Right cardiac atrium (tissue), 5 donors: ENCODE measurements at regions not wholly inside any gene's neighbourhood (a gene's known extent, or its start where the extent isn't known, plus 50 kb on each side); places are given as distances from the start of the nearest gene placed in this dataset.
A peak's percentile ranks its signal among the peaks of the same experiment; 100 is the strongest.

Experiments
- ATAC-seq, 2 donors: fragments of 200-7000 bp; cut with Tn5 transposase; one replicate each; pipeline versions ENCODE4 v1.8.0 to v1.9.1; 2020; ENCODE audit warnings: moderate library complexity in 2 of 2, mild to moderate bottlenecking in 1 of 2
- DNase-seq, 3 donors: peaks; one replicate each; pipeline ENCODE4 v3.0.0-alpha.2; 2020
- H3K27ac ChIP-seq: one replicate; pipeline ENCODE4 v1.5.1; 2013; ENCODE audit warnings: mild to moderate bottlenecking, low read length, control low read depth, moderate library complexity
- H3K27me3 ChIP-seq: one replicate; pipeline ENCODE4 v1.6.1; 2013; ENCODE audit not compliant: control insufficient read depth, insufficient read depth
- H3K4me1 ChIP-seq: one replicate; pipeline ENCODE4 v1.6.1; 2013; ENCODE audit warnings: low read length; ENCODE audit not compliant: control insufficient read depth, insufficient read depth
- H3K4me3 ChIP-seq: one replicate; pipeline ENCODE4 v1.5.1; 2013; ENCODE audit warnings: low read length, control low read depth
- H3K9me3 ChIP-seq: one replicate; pipeline ENCODE4 v1.6.1; 2013; ENCODE audit warnings: low read length; ENCODE audit not compliant: control insufficient read depth
- WGBS: extraction: QIAGEN DNeasy Blood & Tissue Kit; methylation state at CpG from one replicate; pipeline ENCODE4 v1.1.7; 2013; 5-methylcytosine and 5-hydroxymethylcytosine counted together
- intact Hi-C, 4 donors: fragments of 100-400 bp; cut with DNase I; formaldehyde crosslinking; loops; one replicate each; pipeline versions ENCODE4 v1.11.0 to v1.14.0; 2022 to 2023
- donor health status: healthy with polysubstance abuse.
- donor health status: DM: no; HTN: yes; CAD: no.
- donor health status: DM: no; HTN: no; CAD: no.
- donor health status: DM: no; HTN: yes; CAD: no; lungs with severe emphysema.
- donor health status: DM: yes; HTN: yes; CAD: no.

GRCh38 chr1:29455781-29456180 is 219.5 kb downstream of the PTPRU start:
- DNase-seq, result no peak

DNA sequence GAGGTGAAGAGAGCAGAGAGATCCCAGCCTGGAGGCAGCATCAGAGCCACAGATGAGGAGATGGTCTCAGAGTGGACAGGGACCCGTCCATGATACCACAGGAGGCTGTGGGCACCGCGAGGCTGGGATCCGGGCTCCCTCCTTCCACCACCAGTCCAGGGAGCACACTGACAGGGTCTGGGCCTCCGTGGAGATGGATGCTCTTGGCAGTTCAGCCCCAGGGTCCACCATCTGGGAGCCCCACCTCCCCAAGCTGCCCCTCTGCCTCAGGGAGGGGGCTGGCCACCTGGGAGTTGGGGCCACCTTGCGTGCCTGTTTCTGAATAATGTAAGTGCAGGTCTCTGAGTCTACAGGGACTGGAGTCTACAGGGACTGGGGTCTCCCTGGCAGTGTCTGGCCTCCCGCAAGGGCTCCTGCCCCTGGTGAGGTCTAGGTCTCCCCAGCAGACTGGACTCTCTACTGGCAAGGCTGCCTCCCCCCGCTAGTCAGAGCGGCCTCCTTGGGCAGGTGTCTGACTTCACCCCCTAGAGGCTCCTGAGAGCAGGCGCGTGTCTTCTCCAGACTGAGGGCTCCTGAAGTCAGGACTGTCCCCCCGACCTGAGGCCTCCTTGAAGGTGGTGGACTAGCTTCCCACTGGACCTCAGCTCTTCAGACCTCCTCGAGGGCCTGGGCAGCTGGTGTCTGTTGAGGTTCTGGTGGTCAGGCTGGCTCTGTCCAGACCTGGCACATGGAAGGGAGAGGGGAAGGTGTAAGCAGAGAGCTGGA is 218.5 kb downstream of the PTPRU start:
- Histone ChIP-seq H3K9me3 (no peaks in the 10 kb centered on the region), H3K4me1 (no peaks in the 10 kb centered on the region), H3K4me3 (no peak overlapping the region), H3K27me3 (no peaks in the 10 kb centered on the region), H3K27ac (no peak overlapping the region)
- 77% methylated on average over 13 of the region's 13 CpGs for WGBS
- ATAC-seq (no peak), DNase-seq (no peak)
- intact Hi-C loops, result loop anchor here in 1 of 4 donors (10.0 kb wide), 1 partner anchor 210 kb away; no protein-coding TSS in a partner anchor

More at GRCh38 chr1:29455781-29456180, 219.5 kb downstream of the PTPRU start:
- Histone ChIP-seq H3K4me1 (no peaks in the 10 kb centered on the region), H3K27ac (no peak overlapping the region), H3K9me3 (no peaks in the 10 kb centered on the region), H3K4me3 (no peak overlapping the region), H3K27me3 (no peaks in the 10 kb centered on the region)
- intact Hi-C loops, result loop anchor here in 1 of 4 donors (10.0 kb wide), 1 partner anchor 211 kb away; no protein-coding TSS in a partner anchor
- ATAC-seq, result no peak
- 72% methylated on average over 5 of the region's 5 CpGs for WGBS

- Histone ChIP-seq H3K27ac (no peak overlapping the region), H3K27me3 (no peaks in the 10 kb centered on the region), H3K4me3 (no peak overlapping the region), H3K4me1 (no peaks in the 10 kb centered on the region), H3K9me3 (no peaks in the 10 kb centered on the region)
- WGBS, result 32% methylated on average over 8 of the region's 8 CpGs
- DNase-seq (peak in 1 of 3 donors; percentile 66), ATAC-seq (peak; percentile 49 to 51)
- intact Hi-C loops, result loop anchor here in 1 of 4 donors (10.0 kb wide), 1 partner anchor 209 kb away; no protein-coding TSS in a partner anchor
These were observed 217.3 kb downstream of the PTPRU start for GRCh38 chr1:29453502-29454240.

- Histone ChIP-seq H3K9me3 (no peaks in the 10 kb centered on the region), H3K27me3 (no peaks in the 10 kb centered on the region), H3K4me1 (no peaks in the 10 kb centered on the region), H3K27ac (no peak overlapping the region), H3K4me3 (no peak overlapping the region)
- no peak for DNase-seq
- no peak for ATAC-seq
- intact Hi-C loops, result loop anchor here in 1 of 4 donors (10.0 kb wide), 1 partner anchor 208 kb away; no protein-coding TSS in a partner anchor
- WGBS, result 65% methylated on average over 10 of the region's 10 CpGs
These were observed 216.3 kb downstream of the PTPRU start for GRCh38 chr1:29452463-29453230.

DNA sequence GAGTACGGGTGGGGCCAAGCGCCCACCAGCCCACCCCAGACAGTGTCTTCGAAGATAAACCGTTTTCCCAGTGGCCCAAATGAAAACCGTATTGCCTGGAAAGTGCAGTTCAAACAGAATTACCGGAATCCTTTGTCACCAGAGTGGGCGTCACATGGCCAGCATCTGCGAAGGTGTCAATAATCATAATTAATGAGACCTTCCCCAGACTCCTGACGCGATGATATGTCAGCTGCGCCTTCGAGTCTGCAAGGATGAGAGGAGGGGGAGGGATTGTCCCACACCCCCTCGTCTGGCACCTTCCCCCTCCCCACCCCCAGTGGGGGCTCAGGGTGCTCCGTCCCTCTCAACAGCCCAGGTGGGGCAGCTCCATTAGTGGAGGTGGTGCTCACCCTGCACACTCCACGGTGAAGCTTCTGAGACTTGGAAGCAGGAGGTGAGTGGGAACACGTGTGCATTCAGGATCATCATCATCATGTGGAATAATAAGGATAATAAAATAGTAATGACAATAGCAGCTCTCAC is 215.1 kb downstream of the PTPRU start:
- Histone ChIP-seq H3K27me3 (no peaks in the 10 kb centered on the region), H3K4me1 (no peaks in the 10 kb centered on the region), H3K4me3 (no peak overlapping the region), H3K27ac (no peak overlapping the region), H3K9me3 (no peaks in the 10 kb centered on the region)
- no peak for ATAC-seq
- DNase-seq, result no peak
- 66% methylated on average over 16 of the region's 16 CpGs for WGBS
- intact Hi-C loops, result loop anchor here in 1 of 4 donors (10.0 kb wide), 1 partner anchor 207 kb away; no protein-coding TSS in a partner anchor

GRCh38 chr1:29450591-29450990 is 214.3 kb downstream of the PTPRU start:
- Histone ChIP-seq H3K27me3 (no peaks in the 10 kb centered on the region), H3K4me3 (no peak overlapping the region), H3K9me3 (no peaks in the 10 kb centered on the region), H3K4me1 (no peaks in the 10 kb centered on the region), H3K27ac (no peak overlapping the region)
- ATAC-seq (no peak), DNase-seq (no peak)
- WGBS, result 78% methylated on average over 10 of the region's 10 CpGs
- intact Hi-C loops, result loop anchor here in 1 of 4 donors (10.0 kb wide), 1 partner anchor 206 kb away; no protein-coding TSS in a partner anchor

DNA sequence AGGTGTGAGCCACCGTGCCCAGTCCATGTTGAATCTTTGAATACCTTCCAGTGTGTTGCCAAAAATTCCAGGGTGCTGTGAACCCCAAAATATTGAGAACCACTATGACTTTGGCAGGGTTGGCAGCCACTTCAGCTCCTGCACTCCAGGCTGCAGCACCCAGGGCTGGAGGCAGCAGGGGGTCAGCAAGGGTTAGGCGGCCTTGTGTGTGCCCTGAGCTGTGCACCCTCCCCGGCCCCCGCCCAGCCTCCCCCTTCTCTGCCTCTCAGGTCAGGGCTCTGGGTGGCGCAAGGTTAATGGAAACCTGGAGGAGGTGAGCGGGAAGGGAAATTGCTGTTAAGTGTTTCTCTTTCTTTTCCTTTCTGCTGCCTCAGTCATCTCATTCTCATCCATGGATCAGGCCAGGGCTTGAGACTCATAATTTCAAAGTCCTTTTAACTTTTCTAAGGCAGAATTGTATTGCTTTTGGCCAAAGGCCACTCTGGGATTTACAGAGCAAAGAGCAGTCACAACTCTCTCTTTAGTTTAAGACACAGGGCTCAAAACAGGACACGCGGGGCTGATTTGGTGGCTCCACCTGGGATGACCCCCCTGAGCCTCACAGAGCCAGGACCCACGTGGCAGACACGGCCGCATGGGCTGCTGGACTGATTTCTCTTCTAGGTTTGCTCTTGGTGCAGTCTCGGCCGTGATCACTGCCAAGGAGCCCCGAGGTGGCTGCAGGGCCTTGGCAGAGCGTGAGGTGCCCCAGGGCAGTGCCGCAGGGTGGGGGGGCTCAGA is 212.3 kb downstream of the PTPRU start:
- Histone ChIP-seq H3K27me3 (no peaks in the 10 kb centered on the region), H3K9me3 (no peaks in the 10 kb centered on the region), H3K4me3 (no peak overlapping the region), H3K27ac (no peak overlapping the region), H3K4me1 (no peaks in the 10 kb centered on the region)
- ATAC-seq, result no peak
- intact Hi-C loops, result no loop called here
- 82% methylated on average over 16 of the region's 16 CpGs for WGBS
- DNase-seq, result no peak

DNA sequence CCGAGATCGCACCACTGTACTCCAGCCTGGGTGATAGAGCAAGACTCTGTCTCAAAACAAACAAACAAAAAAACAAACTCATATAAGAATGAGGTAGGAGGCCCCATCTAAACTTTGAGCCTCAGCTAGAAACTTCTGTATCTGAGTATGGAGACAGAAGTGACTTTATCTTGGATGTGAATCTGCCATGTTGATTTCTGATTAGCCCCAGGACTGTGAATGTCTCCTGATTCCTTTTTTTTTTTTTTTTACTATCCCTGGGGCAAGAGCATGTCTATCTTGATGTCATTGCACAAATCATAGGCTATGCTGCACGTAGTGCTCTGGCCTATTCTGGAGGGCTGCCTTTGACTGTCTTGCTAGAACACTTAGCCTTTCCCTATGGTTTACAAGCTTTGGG is 211.0 kb downstream of the PTPRU start:
- no peaks in the 10 kb centered on the region for H3K27me3 ChIP-seq
- H3K9me3 ChIP-seq, result no peaks in the 10 kb centered on the region
- H3K4me3 ChIP-seq, result no peak overlapping the region
- WGBS, result 79% methylated on average over 3 of the region's 3 CpGs
- no peak for ATAC-seq
- no peaks in the 10 kb centered on the region for H3K4me1 ChIP-seq
- intact Hi-C loops, result no loop called here
- H3K27ac ChIP-seq, result no peak overlapping the region
- DNase-seq, result no peak

- ATAC-seq (no peak), DNase-seq (no peak)
- 60% methylated on average over 13 of the region's 13 CpGs for WGBS
- H3K27me3 ChIP-seq, result no peaks in the 10 kb centered on the region
- H3K4me3 ChIP-seq, result no peak overlapping the region
- no peak overlapping the region for H3K27ac ChIP-seq
- H3K9me3 ChIP-seq, result no peaks in the 10 kb centered on the region
- H3K4me1 ChIP-seq, result no peaks in the 10 kb centered on the region
- intact Hi-C loops, result no loop called here
These were observed 208.7 kb downstream of the PTPRU start for GRCh38 chr1:29444782-29445729.
